NB4 (cell line): ENCODE measurements at regions not wholly inside any gene's neighbourhood (a gene's known extent, or its start where the extent isn't known, plus 50 kb on each side); places are given as distances from the start of the nearest gene placed in this dataset.

Experiments
- DNase-seq: peaks from one replicate; pipeline ENCODE4 v3.0.0; 2010; ENCODE audit warnings: low read depth
- H3K4me3 ChIP-seq: one replicate; pipeline ENCODE4 v1.5.1; 2011; ENCODE audit warnings: mild to moderate bottlenecking, low read depth, low read length, moderate library complexity
- CTCF ChIP-seq: IDR thresholded peaks from one replicate; pipeline ENCODE4 v1.5.1; 2012; ENCODE audit warnings: low read depth, low read length
- MAX ChIP-seq: IDR thresholded peaks from 2 replicates; pipeline ENCODE4 v1.6.1; 2011; ENCODE audit warnings: low read depth, low read length
- MYC ChIP-seq: IDR thresholded peaks from 2 replicates; pipeline ENCODE4 v1.6.1; 2011; ENCODE audit warnings: low read depth, low read length
- POLR2A ChIP-seq: IDR thresholded peaks from 2 replicates; pipeline ENCODE4 v1.6.1; 2011; ENCODE audit warnings: mild to moderate bottlenecking; ENCODE audit not compliant: insufficient read length; ENCODE audit errors: extremely low read depth

GRCh38 chr5:53276825-53277224 lies 167.3 kb upstream of the MOCS2 start:
- no peak overlapping the region for H3K4me3 ChIP-seq
- no peak for TF ChIP-seq MAX
- TF ChIP-seq POLR2A = no peak
- no peak for TF ChIP-seq CTCF
- no peak for TF ChIP-seq MYC
- DNase-seq = no peak

- H3K4me3 ChIP-seq = no peak overlapping the region
- TF ChIP-seq MYC (no peak), POLR2A (no peak), CTCF (no peak), MAX (no peak)
- DNase-seq = no peak
Observed at GRCh38 chr5:53277491-53277890, 167.9 kb upstream of the MOCS2 start.

GRCh38 chr5:53287573-53287972 lies 178.0 kb upstream of the MOCS2 start:
- no peak overlapping the region for H3K4me3 ChIP-seq
- no peak for TF ChIP-seq MYC
- no peak for TF ChIP-seq MAX
- no peak for TF ChIP-seq CTCF
- no peak for TF ChIP-seq POLR2A
- no peak for DNase-seq

- no peak for TF ChIP-seq MAX
- no peak for TF ChIP-seq CTCF
- no peak for TF ChIP-seq MYC
- no peak for TF ChIP-seq POLR2A
- H3K4me3 ChIP-seq = no peak overlapping the region
- no peak for DNase-seq
Observed at GRCh38 chr5:53288511-53288910, 179.0 kb upstream of the MOCS2 start.

- H3K4me3 ChIP-seq = no peak overlapping the region
- TF ChIP-seq MYC (no peak), CTCF (no peak), POLR2A (no peak), MAX (no peak)
- no peak for DNase-seq
Observed at GRCh38 chr5:53291047-53291446, 181.5 kb upstream of the MOCS2 start.

- peak; percentile 2 for DNase-seq
- TF ChIP-seq MAX (no peak), POLR2A (no peak), MYC (no peak), CTCF (no peak)
- H3K4me3 ChIP-seq = no peak overlapping the region
Observed at GRCh38 chr5:53291528-53291927, 182.0 kb upstream of the MOCS2 start.
